ENCODE measurements at regions not wholly inside any gene's neighbourhood (a gene's known extent, or its start where the extent isn't known, plus 50 kb on each side); places are given as distances from the start of the nearest gene placed in this dataset.

GRCh38 chr5:135714126-135714894, 120.2 kb upstream of the SLC25A48 start:
- no peak for TF ChIP-seq EZH2phosphoT487 (IDR thresholded peaks at IDR 0.05; ENCODE audit: low read depth, severe bottlenecking, unreplicated experiment)
- Histone ChIP-seq H3K4me3 (no peak overlapping the region), H3K9me2 (replicated peaks; ENCODE audit: insufficient read depth) (no peaks in the 10 kb centered on the region), H3K36me3 (replicated peaks; ENCODE audit: insufficient read depth, low read depth) (no peaks in the 10 kb centered on the region), H3K4me1 (ENCODE audit: insufficient read depth) (peaks cover 58% of the 10 kb centered on the region), H3K79me2 (no peaks in the 10 kb centered on the region), H4K20me1 (ENCODE audit: insufficient read depth, poor library complexity, severe bottlenecking) (no peaks in the 10 kb centered on the region), H3K4me2 (no peak overlapping the region), H2AFZ (no peak overlapping the region), H3K27me3 (no peaks in the 10 kb centered on the region), H3K27ac (no peak overlapping the region), H3K9me3 (ENCODE audit: low read depth) (no peaks in the 10 kb centered on the region)
- no peak for DNase-seq (ENCODE audit: low spot score)
- 74% methylated on average over 10 of the region's 10 CpGs for WGBS (ENCODE audit: low lambda C conversion rate, missing lambda C conversion rate)

- Histone ChIP-seq H2AFZ (no peak overlapping the region), H4K20me1 (ENCODE audit: insufficient read depth, poor library complexity, severe bottlenecking) (no peaks in the 10 kb centered on the region), H3K9me3 (ENCODE audit: low read depth) (no peaks in the 10 kb centered on the region), H3K9me2 (replicated peaks; ENCODE audit: insufficient read depth) (no peaks in the 10 kb centered on the region), H3K36me3 (replicated peaks; ENCODE audit: insufficient read depth, low read depth) (no peaks in the 10 kb centered on the region), H3K27me3 (no peaks in the 10 kb centered on the region), H3K4me2 (no peak overlapping the region), H3K27ac (no peak overlapping the region), H3K79me2 (no peaks in the 10 kb centered on the region), H3K4me1 (ENCODE audit: insufficient read depth) (peaks cover 52% of the 10 kb centered on the region), H3K4me3 (no peak overlapping the region)
- TF ChIP-seq CTCF (IDR thresholded peaks at IDR 0.05; ENCODE audit: poor library complexity), result no peak
- 85% methylated on average over 11 of the region's 11 CpGs for WGBS (ENCODE audit: low lambda C conversion rate, missing lambda C conversion rate)
- no peak for DNase-seq (ENCODE audit: low spot score)
These were observed 121.1 kb upstream of the SLC25A48 start for GRCh38 chr5:135713161-135713915.

- Histone ChIP-seq H3K27me3 (no peaks in the 10 kb centered on the region), H3K4me1 (ENCODE audit: insufficient read depth) (peaks cover 47% of the 10 kb centered on the region), H3K9me3 (ENCODE audit: low read depth) (no peaks in the 10 kb centered on the region), H3K27ac (peak overlapping the region; percentile 60), H3K4me3 (no peak overlapping the region), H2AFZ (no peak overlapping the region), H4K20me1 (ENCODE audit: insufficient read depth, poor library complexity, severe bottlenecking) (no peaks in the 10 kb centered on the region), H3K79me2 (no peaks in the 10 kb centered on the region), H3K4me2 (no peak overlapping the region), H3K36me3 (replicated peaks; ENCODE audit: insufficient read depth, low read depth) (no peaks in the 10 kb centered on the region), H3K9me2 (replicated peaks; ENCODE audit: insufficient read depth) (no peaks in the 10 kb centered on the region)
- no peak for TF ChIP-seq CTCF (IDR thresholded peaks at IDR 0.05; ENCODE audit: poor library complexity)
- TF ChIP-seq EZH2 (IDR thresholded peaks at IDR 0.05; ENCODE audit: borderline replicate concordance), result no peak
- no peak for TF ChIP-seq EZH2phosphoT487 (IDR thresholded peaks at IDR 0.05; ENCODE audit: low read depth, severe bottlenecking, unreplicated experiment)
- 61% methylated on average over 6 of the region's 6 CpGs for WGBS (ENCODE audit: low lambda C conversion rate, missing lambda C conversion rate)
- DNase-seq (ENCODE audit: low spot score), result no peak
These were observed 122.6 kb upstream of the SLC25A48 start for GRCh38 chr5:135711911-135712310.

- Histone ChIP-seq H2AFZ (no peak overlapping the region), H3K79me2 (no peaks in the 10 kb centered on the region), H3K4me3 (no peak overlapping the region), H3K9me3 (ENCODE audit: low read depth) (no peaks in the 10 kb centered on the region), H3K4me1 (ENCODE audit: insufficient read depth) (peaks cover 38% of the 10 kb centered on the region), H3K27ac (peak overlapping the region; percentile 77), H3K9me2 (replicated peaks; ENCODE audit: insufficient read depth) (no peaks in the 10 kb centered on the region), H3K36me3 (replicated peaks; ENCODE audit: insufficient read depth, low read depth) (no peaks in the 10 kb centered on the region), H3K27me3 (no peaks in the 10 kb centered on the region), H3K4me2 (peak overlapping the region; percentile 10), H4K20me1 (ENCODE audit: insufficient read depth, poor library complexity, severe bottlenecking) (no peaks in the 10 kb centered on the region)
- peak; percentile 29 for DNase-seq (ENCODE audit: low spot score)
- WGBS (ENCODE audit: low lambda C conversion rate, missing lambda C conversion rate), result 33% methylated on average over 5 of the region's 5 CpGs
- TF ChIP-seq EZH2phosphoT487 (IDR thresholded peaks at IDR 0.05; ENCODE audit: low read depth, severe bottlenecking, unreplicated experiment) (no peak), EZH2 (IDR thresholded peaks at IDR 0.05; ENCODE audit: borderline replicate concordance) (no peak), CTCF (IDR thresholded peaks at IDR 0.05; ENCODE audit: poor library complexity) (no peak)
These were observed 124.3 kb upstream of the SLC25A48 start for GRCh38 chr5:135710045-135710675.
